ENCODE measurements at regions not wholly inside any gene's neighbourhood (a gene's known extent, or its start where the extent isn't known, plus 50 kb on each side); places are given as distances from the start of the nearest gene placed in this dataset.

- no peak for TF ChIP-seq POLR2A (IDR thresholded peaks at IDR 0.05)
- TF ChIP-seq EP300 (IDR thresholded peaks at IDR 0.05) = no peak
- no peak for TF ChIP-seq CTCF (IDR thresholded peaks at IDR 0.05)
- no peak for TF ChIP-seq POLR2AphosphoS5 (IDR thresholded peaks at IDR 0.05)
Observed at GRCh38 chr2:101623031-101623521, 74.4 kb upstream of the MAP4K4 start.
